ENCODE measurements at regions not wholly inside any gene's neighbourhood (a gene's known extent, or its start where the extent isn't known, plus 50 kb on each side); places are given as distances from the start of the nearest gene placed in this dataset.
"Not testable (repeated sequence)": the region's sequence is repeated elsewhere in the genome, so short reads cannot be mapped to it uniquely, and the experiment has no call there.

GRCh38 chr21:35502821-35503220 lies 453.7 kb upstream of the RUNX1 start:
- no peaks in the 10 kb centered on the region for H3K27me3 ChIP-seq (ENCODE audit: insufficient read depth, low read length)
- no peak overlapping the region for H2BK15ac ChIP-seq (ENCODE audit: low read depth, low read length)
- H2AK5ac ChIP-seq (ENCODE audit: insufficient read length, low read length), result no peak overlapping the region
- no peak overlapping the region for H4K8ac ChIP-seq (replicated peaks; ENCODE audit: insufficient read length, low read depth, low read length)
- H3K14ac ChIP-seq (ENCODE audit: insufficient read depth, low read length), result no peak overlapping the region
- H4K5ac ChIP-seq (ENCODE audit: insufficient read length, low read depth, low read length), result no peak overlapping the region
- no CpG with 5 or more reads among the region's 5 CpGs for WGBS (ENCODE audit: extremely low coverage, insufficient read length, low lambda C conversion rate)
- H3K4me1 ChIP-seq (ENCODE audit: insufficient read depth, low read length), result peaks cover 12% of the 10 kb centered on the region
- no peak overlapping the region for H3T11ph ChIP-seq (ENCODE audit: low read length)
- peaks cover 49 to 61% of the 10 kb centered on the region in 2 experiments for H3K4me1 Mint-ChIP-seq
- no peaks in the 10 kb centered on the region for H3K23me2 ChIP-seq (ENCODE audit: insufficient read length, low read depth, low read length, poor library complexity, severe bottlenecking)
- no peaks in the 10 kb centered on the region for H3K9me3 ChIP-seq (ENCODE audit: control insufficient read depth, low read depth, low read length)
- no peak overlapping the region for H2BK20ac ChIP-seq (ENCODE audit: low read depth, low read length, poor library complexity, severe bottlenecking)
- no peak overlapping the region for H3K4me2 ChIP-seq (ENCODE audit: insufficient read depth, insufficient read length, low read length)
- no peak for TF ChIP-seq CTCF (conservative IDR thresholded peaks at IDR 0.05)
- no peaks in the 10 kb centered on the region for H4K20me1 ChIP-seq (ENCODE audit: control insufficient read depth, insufficient read depth, insufficient read length)
- no peak overlapping the region for H2BK5ac ChIP-seq (ENCODE audit: insufficient read length, low read length)
- no peak overlapping the region for H3K9ac ChIP-seq (ENCODE audit: extremely low read depth, insufficient read length, low read length)
- peaks cover 0 to 11% of the 10 kb centered on the region in 2 experiments; a peak in 3 of 5 replicates for H3K9me3 Mint-ChIP-seq
- no peak overlapping the region for H3K23ac ChIP-seq (ENCODE audit: insufficient read length, low read depth, low read length)
- H2BK120ac ChIP-seq (ENCODE audit: low read depth, low read length, poor library complexity, severe bottlenecking), result no peak overlapping the region
- H3K79me1 ChIP-seq (ENCODE audit: insufficient read depth, low read depth, low read length, poor library complexity, severe bottlenecking), result no peaks in the 10 kb centered on the region
- H3K18ac ChIP-seq (ENCODE audit: insufficient read length, low read depth, low read length), result no peak overlapping the region
- H3K27ac ChIP-seq (ENCODE audit: insufficient read length, low read depth, low read length), result no peak overlapping the region
- no peaks in the 10 kb centered on the region for H3K79me2 ChIP-seq (ENCODE audit: insufficient read depth, low read length)
- H3K36me3 Mint-ChIP-seq (ENCODE audit: insufficient read depth in 1 of 3, low read depth in 3 of 3), result peaks cover 0 to 11% (median 2%) of the 10 kb centered on the region in 3 experiments; a peak in 2 of 7 replicates
- no peak for DNase-seq
- no peak overlapping the region for H4K91ac ChIP-seq (ENCODE audit: insufficient read length, low read depth, low read length)
- H2AFZ ChIP-seq (ENCODE audit: low read length), result no peak overlapping the region
- H2BK12ac ChIP-seq (ENCODE audit: insufficient read length, low read depth, low read length), result no peak overlapping the region
- no peak overlapping the region for H3K4me3 Mint-ChIP-seq
- no peak overlapping the region for H3K27ac Mint-ChIP-seq
- no peak overlapping the region for H3K4ac ChIP-seq (ENCODE audit: low read depth, low read length)
- no peak overlapping the region for H3K56ac ChIP-seq (ENCODE audit: insufficient read length, low read depth, low read length)
- no peaks in the 10 kb centered on the region for H3K27me3 Mint-ChIP-seq (ENCODE audit: low read depth)

- H2AK5ac ChIP-seq (ENCODE audit: insufficient read length, low read length); H4K91ac ChIP-seq (ENCODE audit: insufficient read length, low read depth, low read length); H2BK120ac ChIP-seq (ENCODE audit: low read depth, low read length, poor library complexity, severe bottlenecking); H3K27ac ChIP-seq (ENCODE audit: insufficient read length, low read depth, low read length); H3K79me1 ChIP-seq (ENCODE audit: insufficient read depth, low read depth, low read length, poor library complexity, severe bottlenecking); H4K8ac ChIP-seq (replicated peaks; ENCODE audit: insufficient read length, low read depth, low read length); H3T11ph ChIP-seq (ENCODE audit: low read length); H3K56ac ChIP-seq (ENCODE audit: insufficient read length, low read depth, low read length); H3K23ac ChIP-seq (ENCODE audit: insufficient read length, low read depth, low read length); H2AFZ ChIP-seq (ENCODE audit: low read length); H3K79me2 ChIP-seq (ENCODE audit: insufficient read depth, low read length); H3K4ac ChIP-seq (ENCODE audit: low read depth, low read length); DNase-seq; H4K5ac ChIP-seq (ENCODE audit: insufficient read length, low read depth, low read length); H2BK5ac ChIP-seq (ENCODE audit: insufficient read length, low read length); H2BK12ac ChIP-seq (ENCODE audit: insufficient read length, low read depth, low read length); H3K9ac ChIP-seq (ENCODE audit: extremely low read depth, insufficient read length, low read length); H3K27me3 ChIP-seq (ENCODE audit: insufficient read depth, low read length); H3K18ac ChIP-seq (ENCODE audit: insufficient read length, low read depth, low read length); H4K20me1 ChIP-seq (ENCODE audit: control insufficient read depth, insufficient read depth, insufficient read length); H3K4me2 ChIP-seq (ENCODE audit: insufficient read depth, insufficient read length, low read length); H3K9me3 ChIP-seq (ENCODE audit: control insufficient read depth, low read depth, low read length); H3K4me3 Mint-ChIP-seq; H3K14ac ChIP-seq (ENCODE audit: insufficient read depth, low read length); H3K23me2 ChIP-seq (ENCODE audit: insufficient read length, low read depth, low read length, poor library complexity, severe bottlenecking); H3K27ac Mint-ChIP-seq; H3K4me1 ChIP-seq (ENCODE audit: insufficient read depth, low read length); H2BK20ac ChIP-seq (ENCODE audit: low read depth, low read length, poor library complexity, severe bottlenecking); H2BK15ac ChIP-seq (ENCODE audit: low read depth, low read length); H3K27me3 Mint-ChIP-seq (ENCODE audit: low read depth): not testable (repeated sequence)
- Mint-ChIP-seq H3K36me3 (ENCODE audit: insufficient read depth in 1 of 3, low read depth in 3 of 3) (peaks cover 2 to 11% (median 2%) of the 10 kb centered on the region in 3 experiments; a peak in 4 of 7 replicates), H3K4me1 (peaks cover 0 to 14% of the 10 kb centered on the region in 2 experiments; a peak in 2 of 4 replicates), H3K9me3 (peaks cover 3 to 13% of the 10 kb centered on the region in 2 experiments; a peak in 4 of 5 replicates)
- no CpG with 5 or more reads among the region's 7 CpGs for WGBS (ENCODE audit: extremely low coverage, insufficient read length, low lambda C conversion rate)
Observed at GRCh38 chr21:35497522-35497921, 448.4 kb upstream of the RUNX1 start.

Measured in H9 (cell line).